ENCODE measurements at regions not wholly inside any gene's neighbourhood (a gene's known extent, or its start where the extent isn't known, plus 50 kb on each side); places are given as distances from the start of the nearest gene placed in this dataset.

DNA sequence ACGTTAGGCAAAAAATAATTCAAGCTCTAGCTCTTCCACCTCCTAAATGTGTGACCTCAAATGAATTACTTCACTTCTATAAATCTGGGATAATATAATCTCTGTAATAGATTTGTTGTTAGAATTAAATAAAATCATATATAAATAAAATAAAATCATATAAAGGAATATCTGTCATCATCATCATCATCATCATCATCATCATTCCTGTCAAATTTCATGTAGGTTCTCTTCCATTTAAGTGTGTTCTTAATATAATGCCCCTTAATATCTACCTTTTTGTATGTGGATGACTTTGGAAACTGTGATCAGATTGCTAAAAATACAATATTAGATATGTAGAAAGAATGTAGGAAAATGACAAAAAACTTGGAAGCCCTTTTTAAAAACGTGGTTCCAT, 621.0 kb downstream of the ADGRL2 start:
- 46 to 61% (median 58%) methylated on average over 2 of the region's 2 CpGs for WGBS, 4 donors
- TF ChIP-seq POLR2A (IDR thresholded peaks at IDR 0.05) = no peak
- TF ChIP-seq, protein P1, sequence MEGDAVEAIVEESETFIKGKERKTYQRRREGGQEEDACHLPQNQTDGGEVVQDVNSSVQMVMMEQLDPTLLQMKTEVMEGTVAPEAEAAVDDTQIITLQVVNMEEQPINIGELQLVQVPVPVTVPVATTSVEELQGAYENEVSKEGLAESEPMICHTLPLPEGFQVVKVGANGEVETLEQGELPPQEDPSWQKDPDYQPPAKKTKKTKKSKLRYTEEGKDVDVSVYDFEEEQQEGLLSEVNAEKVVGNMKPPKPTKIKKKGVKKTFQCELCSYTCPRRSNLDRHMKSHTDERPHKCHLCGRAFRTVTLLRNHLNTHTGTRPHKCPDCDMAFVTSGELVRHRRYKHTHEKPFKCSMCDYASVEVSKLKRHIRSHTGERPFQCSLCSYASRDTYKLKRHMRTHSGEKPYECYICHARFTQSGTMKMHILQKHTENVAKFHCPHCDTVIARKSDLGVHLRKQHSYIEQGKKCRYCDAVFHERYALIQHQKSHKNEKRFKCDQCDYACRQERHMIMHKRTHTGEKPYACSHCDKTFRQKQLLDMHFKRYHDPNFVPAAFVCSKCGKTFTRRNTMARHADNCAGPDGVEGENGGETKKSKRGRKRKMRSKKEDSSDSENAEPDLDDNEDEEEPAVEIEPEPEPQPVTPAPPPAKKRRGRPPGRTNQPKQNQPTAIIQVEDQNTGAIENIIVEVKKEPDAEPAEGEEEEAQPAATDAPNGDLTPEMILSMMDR (IDR thresholded peaks at IDR 0.05) = no peak
- Histone ChIP-seq H3K4me1 (replicated peaks in 1 of 2) (no peaks in the 10 kb centered on the region), H3K27me3 (no peaks in the 10 kb centered on the region), H3K9me3 (replicated peaks in 1 of 3) (no peaks in the 10 kb centered on the region), H3K4me3 (no peak overlapping the region), H3K36me3 (replicated peaks in 1 of 2) (no peaks in the 10 kb centered on the region), H3K27ac (no peak overlapping the region)
- intact Hi-C loops (cut with DNase I) = no loop called here
- no peak for DNase-seq

GRCh38 chr1:82420584-82420983, 619.9 kb downstream of the ADGRL2 start:
- 62 to 71% (median 67%) methylated on average over 3 of the region's 3 CpGs for WGBS, 4 donors
- intact Hi-C loops (cut with DNase I) = no loop called here
- Histone ChIP-seq H3K4me1 (replicated peaks in 1 of 2) (no peaks in the 10 kb centered on the region), H3K9me3 (replicated peaks in 1 of 3) (no peaks in the 10 kb centered on the region), H3K27ac (no peak overlapping the region), H3K4me3 (no peak overlapping the region), H3K36me3 (replicated peaks in 1 of 2) (no peaks in the 10 kb centered on the region), H3K27me3 (no peaks in the 10 kb centered on the region)
- TF ChIP-seq, protein P1 (IDR thresholded peaks at IDR 0.05) = no peak
- TF ChIP-seq POLR2A (IDR thresholded peaks at IDR 0.05) = no peak
- no peak for DNase-seq

DNA sequence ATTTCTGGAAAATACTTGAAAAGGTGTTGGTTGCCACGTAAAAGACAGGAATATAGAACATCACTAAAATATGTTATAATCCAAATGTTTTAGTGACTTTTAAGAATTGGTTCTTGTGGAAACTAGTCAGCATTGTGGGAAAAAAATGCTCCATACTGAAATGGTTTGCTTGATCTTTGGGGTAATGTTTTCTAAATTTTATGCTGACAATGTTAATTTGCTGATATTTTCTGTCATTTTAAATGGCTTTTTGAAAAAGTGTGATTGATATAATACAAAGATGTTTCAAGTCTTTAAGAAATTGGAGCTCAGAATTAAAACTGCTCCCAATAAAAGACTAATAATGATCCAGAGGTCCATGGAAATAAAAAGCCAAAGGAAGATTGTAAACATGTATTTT, 610.9 kb downstream of the ADGRL2 start:
- Histone ChIP-seq H3K4me1 (replicated peaks in 1 of 2) (no peaks in the 10 kb centered on the region), H3K36me3 (replicated peaks in 1 of 2) (no peaks in the 10 kb centered on the region), H3K9me3 (replicated peaks in 1 of 3) (no peaks in the 10 kb centered on the region), H3K27ac (no peak overlapping the region), H3K27me3 (no peaks in the 10 kb centered on the region), H3K4me3 (no peak overlapping the region)
- intact Hi-C loops (cut with DNase I) = no loop called here
- 76 to 83% (median 80%) methylated on average over 1 of the region's 1 CpG for WGBS, 4 donors
- no peak for TF ChIP-seq POLR2A (IDR thresholded peaks at IDR 0.05)
- TF ChIP-seq, protein P1 (IDR thresholded peaks at IDR 0.05) = no peak
- no peak for DNase-seq

DNA sequence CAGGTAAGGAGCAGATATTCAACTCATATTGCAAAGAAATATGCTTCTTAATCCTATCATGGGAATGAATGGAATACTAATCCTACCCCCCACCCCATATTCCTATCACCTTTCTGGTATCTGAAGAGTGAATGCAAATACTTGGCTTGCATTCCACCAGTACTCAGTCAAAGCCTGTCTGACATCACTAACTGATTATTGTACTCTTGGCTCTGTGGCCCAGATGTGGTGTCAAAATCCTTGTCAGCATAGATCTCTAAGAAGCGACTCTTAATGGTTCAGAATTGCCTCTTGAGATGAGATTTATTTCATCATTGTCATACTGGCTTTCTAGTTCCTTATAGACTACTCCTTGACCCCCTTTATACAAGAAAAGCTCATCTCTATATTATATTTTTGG, 604.6 kb downstream of the ADGRL2 start:
- Histone ChIP-seq H3K9me3 (replicated peaks in 1 of 3) (no peaks in the 10 kb centered on the region), H3K27me3 (no peaks in the 10 kb centered on the region), H3K4me1 (replicated peaks in 1 of 2) (no peaks in the 10 kb centered on the region), H3K36me3 (replicated peaks in 1 of 2) (no peaks in the 10 kb centered on the region), H3K27ac (no peak overlapping the region), H3K4me3 (no peak overlapping the region)
- no peak for DNase-seq
- TF ChIP-seq POLR2A (IDR thresholded peaks at IDR 0.05) = no peak
- TF ChIP-seq, protein P1 (IDR thresholded peaks at IDR 0.05) = no peak
- intact Hi-C loops (cut with DNase I) = no loop called here
- WGBS, 4 donors = 82 to 88% (median 87%) methylated on average over 1 of the region's 1 CpG

Data from adrenal gland (tissue), 9 donors.